ENCODE measurements at regions not wholly inside any gene's neighbourhood (a gene's known extent, or its start where the extent isn't known, plus 50 kb on each side); places are given as distances from the start of the nearest gene placed in this dataset.

DNA sequence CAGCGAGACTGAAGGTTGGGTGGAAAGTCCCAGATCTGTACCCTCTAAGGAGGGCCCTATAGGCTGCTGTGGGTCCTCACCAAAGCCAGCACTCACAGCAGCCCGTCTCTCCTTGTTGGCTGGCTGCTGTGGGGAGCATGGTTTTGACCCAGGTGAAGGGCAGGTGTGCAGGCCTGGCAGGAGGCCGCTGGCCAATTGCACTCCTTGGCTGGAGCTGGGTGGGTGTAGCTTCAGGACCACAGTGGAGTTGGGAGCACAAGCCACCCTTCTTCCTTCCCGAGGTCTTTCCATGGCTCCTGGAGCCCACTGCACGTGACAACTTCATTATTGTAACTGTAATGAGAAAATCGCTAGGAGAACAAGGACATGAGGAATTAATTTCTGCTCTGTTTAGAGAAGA lies 287.7 kb upstream of the FOXQ1 start:
- DNase-seq = no peak

DNA sequence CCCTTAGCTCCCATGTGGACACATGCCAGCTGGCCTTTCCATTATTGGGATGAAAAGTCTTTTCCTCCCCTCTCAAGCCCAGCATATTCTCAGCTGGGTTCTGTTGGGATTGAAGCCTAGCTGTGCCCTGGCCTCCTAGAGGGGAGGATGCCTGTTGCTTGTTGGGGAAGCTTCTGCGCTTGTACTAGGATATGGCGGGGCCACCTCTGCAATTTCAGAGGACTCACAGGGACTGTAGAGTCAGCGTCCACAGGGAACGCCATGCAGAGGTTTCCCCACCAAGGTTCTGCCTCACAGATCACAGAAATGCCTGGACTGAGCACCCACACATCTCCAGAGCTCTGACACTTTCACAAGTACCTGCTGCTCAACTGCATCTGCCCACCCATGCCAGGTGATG lies 288.7 kb upstream of the FOXQ1 start:
- DNase-seq = no peak

DNA sequence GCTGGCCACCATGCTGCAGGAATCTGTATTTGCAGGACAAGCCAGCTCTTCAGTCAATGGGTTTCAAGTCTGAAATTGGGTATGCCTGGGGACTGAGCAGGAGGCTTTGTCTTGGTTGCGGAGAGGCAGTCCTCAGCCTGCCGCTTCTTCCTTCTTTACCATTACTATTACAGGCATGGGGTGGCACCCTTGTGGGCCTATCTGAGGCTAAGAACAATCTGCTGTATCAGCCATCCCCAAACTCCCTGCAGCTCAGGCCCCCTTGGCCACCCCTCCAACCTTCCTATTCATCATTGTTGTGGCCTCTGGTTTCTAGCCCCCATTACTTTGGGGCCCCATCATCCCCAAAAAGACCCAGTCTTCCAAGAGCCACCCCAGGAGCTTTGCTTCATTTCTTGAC lies 289.2 kb upstream of the FOXQ1 start:
- no peak for DNase-seq

DNA sequence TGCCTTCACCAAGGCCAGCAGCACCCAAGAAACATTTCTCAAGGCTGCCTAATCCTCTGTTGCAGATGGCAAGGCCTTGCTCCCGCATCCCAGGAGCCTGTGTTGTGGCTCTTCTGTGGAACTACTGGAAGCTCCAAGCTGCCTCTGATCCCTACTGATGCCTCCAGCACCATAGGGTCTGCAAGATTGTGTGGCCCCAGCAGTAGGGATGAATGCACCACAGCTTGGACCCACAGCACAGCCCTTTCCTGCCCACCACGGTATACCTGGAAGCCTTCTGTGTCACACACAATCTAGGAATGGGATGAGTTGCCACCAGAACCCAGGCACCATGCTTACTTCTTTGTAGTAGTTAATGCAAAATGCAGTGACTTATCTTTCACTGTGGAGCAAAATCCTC lies 291.1 kb upstream of the FOXQ1 start:
- no peak for DNase-seq

DNA sequence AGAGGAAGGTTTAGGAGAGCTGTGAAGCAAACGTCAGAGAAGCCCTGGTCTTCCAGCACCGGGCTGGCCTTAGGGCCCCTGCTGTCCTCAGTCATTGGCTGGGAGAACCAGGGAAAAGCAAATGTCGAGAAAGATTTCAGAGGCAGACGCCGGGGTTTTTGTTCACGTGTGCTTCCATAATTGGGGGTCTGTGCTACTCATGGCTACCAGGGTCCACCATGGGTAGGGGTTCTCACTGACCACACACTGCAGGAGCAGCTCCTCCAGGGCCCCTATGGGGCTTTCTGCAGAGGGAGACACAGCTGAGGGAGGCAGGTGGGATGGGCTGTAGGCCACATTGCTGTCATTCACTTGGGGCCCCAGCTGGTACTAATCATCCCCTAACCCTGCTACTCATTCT lies 291.8 kb upstream of the FOXQ1 start:
- DNase-seq = no peak

DNA sequence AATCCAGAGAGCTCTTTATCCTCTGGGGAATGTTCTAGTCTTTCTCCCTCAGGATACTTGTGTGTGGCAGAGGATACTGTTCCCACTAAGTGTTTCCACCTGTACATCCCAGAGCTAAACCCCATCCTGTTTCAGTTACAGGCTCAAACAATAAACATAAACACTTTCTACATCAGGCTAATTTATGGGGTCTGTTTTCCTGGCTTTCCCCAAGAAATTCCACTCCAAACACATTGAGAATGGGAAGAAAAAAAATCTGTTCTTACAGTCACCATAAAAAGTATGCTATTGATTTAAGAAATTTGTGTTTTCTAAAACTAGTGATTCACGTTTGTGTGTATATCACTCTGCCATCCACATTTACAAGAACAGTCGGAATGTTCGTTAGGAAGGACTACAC lies 293.9 kb upstream of the FOXQ1 start:
- DNase-seq = no peak

DNA sequence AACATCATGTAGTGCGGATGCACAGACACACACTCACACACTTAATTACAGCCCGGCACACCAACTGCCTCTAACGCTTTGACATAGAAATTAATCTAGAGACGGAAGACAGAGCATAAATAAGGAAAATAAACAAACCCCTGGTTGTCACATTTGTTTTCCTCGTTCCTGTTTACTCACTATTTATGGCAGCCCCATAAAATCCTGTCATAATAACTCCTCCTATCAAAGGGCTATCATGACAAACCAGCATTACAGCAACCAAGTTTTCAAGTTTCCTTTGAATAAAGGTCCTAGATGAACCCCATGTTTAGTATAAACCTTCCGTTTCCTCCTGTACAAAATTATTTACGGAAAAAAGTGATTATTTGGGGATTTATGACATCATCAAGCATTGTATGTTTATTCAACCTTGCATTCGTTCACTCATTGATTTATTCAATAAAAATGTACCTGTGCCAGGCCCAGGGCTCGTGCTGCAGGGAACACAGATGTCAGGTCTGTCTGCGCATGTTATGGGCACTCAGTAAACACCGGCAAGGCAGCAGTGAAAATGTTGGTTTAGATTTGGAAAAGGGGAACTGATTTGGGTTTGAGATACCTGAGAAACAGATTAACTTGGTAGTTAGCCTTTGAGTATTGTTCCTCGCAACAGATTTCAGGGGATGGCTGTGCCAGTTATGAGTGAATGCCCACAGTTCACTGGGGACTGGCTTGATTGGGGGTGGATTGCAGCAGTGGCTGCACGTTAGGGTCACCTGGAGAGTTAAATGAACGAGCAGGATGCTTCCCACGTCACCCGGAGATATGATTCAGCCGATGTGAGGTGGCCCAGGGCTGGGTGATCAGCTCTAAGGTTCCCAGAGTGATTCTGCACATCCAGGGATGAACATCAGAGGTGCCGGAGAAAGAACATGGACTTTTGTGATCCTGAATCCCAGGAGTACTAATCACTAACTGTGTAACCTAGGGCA lies 295.3 kb upstream of the FOXQ1 start:
- no peak for DNase-seq

DNA sequence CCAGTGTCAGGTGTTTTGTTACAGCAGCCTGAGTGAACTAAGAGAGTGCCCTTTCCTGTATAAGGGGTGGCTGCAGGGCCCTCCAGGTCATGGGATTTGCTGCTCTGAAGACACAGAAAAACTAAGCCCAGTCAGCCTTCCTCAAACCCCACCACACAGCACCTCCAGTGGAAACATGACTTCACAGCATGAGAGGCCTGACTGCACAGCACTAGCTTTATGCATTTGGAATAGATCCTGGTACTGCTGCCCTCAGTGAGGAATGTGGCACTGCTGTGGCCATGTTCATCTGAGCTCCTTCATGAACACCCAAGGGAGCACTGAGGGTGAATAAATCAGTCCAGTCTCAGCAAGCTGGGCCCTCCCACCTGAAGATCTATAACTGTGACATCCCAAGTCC lies 296.1 kb upstream of the FOXQ1 start:
- DNase-seq = no peak

DNA sequence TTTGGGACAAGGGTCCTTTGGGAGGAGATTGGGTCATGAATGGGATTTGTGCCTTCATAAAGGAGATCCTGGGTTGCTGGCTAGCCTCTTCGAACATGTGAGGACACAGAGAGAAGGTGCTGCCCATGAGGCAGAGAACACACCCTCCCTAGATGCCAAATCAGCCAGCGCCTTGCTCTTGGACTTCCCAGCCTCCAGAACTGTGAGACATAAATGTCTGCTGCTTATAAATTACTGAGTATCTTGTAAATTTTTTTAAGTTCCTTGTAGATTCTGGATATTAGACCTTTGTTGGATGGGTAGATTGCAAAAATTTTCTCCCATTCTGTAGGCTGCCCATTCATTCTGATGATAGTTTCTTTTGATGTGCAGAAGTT lies 297.5 kb upstream of the FOXQ1 start:
- no peak for DNase-seq

DNA sequence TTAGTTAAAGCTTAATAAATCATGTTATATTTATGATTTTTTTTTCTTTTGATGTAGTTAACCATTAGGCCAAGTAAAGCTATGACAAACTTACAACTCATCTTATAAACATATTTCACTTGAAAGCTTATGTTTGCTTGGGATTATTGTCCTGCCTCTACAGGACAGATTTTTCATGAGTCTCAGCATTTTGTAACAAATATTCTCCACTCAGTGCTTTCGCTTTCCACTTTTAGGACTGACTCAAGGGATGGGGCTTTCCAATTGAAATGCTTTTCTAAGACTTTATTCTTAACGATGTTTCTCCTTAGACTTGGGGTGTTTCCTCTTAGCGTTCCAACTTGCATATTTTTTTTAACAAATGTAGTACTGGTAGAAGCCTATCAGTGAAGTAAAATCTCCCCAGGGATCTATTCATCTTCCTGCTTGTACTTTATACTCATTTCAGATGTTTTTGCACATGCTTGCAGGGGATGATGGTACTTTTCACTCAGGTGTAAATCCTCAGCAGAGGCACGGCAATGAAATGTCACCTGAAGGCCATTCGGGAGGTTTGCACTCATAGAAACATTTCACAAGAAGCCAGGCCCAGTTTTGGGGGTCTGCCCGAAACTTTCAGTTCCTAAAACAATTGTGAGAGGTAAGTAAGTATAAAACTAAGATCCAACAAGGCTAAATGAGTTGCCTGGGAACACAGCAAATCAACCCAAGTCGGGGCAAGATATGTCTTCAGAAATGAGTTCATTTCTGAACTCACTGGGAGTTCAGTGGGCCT lies 298.1 kb upstream of the FOXQ1 start:
- DNase-seq = no peak

DNA sequence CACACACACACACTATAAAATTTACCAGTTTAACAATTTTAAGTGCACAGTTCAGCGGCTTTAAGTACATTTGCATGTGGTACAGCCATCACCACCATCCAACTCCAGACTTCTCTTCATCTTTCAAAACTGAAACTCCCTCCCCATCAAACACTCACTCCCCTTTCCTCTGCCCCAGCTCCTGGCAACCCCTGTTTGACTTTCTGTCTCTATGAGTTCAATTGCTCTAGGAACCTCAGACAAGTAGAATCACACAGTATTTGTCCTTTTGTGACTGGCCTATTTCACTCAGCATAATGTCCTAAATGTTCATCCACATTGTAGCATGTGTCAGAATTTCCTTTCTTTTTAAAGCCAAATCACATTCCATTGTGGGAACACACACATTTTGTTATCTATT lies 302.8 kb upstream of the FOXQ1 start:
- DNase-seq = no peak

DNA sequence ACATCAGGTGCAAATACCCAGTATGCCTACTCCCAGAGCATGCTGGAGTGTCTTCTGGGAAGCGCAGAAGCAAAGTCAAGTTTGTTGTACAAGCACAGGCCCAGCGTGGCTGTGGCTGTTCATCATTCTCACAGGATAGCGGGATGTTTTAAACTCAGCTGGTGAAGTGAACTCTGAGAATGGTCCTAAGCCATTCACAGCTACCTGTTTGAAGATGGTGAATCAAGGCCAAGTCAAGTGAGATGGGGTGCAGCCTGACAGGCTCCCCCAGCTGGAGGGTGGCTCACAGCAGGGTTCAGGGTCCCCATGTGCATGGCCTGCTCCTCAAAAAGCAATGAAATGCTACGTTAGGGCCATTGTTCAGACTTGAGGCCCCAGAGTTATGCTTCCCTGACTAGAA lies 304.7 kb upstream of the FOXQ1 start:
- no peak for DNase-seq

DNA sequence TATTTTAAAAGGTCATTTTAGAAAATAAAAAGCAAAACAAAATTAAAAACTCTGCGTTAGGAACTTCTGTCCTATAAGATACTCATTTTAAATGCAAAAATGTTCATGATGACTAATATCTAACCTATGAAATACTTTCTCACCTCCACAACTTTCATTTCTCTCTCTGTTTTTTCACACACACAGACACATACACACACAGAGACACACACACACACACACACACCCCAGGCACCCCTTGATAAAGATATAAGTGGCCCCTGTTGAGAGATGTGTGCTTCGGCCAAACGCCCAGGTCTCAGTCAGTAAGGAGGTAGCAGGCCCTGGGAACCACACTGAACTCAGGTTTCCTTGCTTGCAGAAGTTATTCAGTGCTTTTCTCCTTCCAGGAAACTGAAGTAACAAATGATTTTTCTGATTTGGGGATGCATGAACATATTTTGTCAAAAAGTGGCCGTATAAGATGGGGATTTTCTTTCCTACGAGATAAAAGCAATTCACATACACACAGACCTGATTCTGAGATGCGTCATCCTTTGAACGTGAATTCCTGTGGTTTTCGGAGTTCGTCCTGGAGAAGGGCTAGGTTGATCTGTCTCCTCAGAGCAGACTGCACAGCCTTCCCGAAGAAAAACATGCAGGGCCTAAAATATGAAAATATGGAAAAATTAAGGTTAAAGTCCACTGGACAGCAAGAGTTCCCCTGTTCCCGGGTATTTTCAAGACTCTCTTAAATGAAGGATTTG lies 306.8 kb upstream of the FOXQ1 start:
- no peak for DNase-seq

DNA sequence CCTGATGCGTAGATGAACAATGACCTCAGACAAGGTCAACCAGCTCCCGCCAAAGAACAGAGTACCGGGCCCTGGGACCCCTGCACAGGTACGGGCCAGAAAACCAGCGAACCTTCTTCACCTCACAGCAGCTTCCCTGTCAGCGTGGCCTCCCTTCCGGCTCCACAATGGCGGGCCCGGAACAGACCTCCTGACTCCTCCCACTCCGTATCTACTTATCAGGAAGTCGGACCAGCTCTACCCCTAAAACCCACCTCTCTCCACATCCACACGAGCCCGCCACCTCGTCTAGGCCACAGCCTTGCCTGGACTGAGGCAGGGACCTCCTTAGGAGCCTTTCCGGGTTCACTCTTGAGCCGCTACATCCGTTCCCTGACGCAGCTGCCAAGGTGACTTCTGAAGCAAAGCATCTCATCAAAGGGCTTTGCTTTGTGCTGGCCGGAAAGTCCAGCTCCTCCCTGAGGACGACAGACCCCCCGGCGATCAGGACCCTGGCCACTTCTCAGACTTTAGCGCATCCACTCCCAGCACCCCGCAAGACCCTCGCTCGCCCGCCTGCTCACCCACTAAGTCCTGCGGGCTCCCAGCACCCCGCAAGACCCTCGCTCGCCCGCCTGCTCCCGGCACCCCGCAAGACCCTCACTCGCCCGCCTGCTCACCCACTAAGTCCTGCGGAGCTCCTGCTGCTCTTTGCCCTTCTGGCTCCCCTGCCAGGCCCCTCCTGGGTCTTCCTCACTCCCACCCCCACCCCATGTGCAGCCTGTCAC lies 308.3 kb upstream of the FOXQ1 start:
- DNase-seq = no peak

DNA sequence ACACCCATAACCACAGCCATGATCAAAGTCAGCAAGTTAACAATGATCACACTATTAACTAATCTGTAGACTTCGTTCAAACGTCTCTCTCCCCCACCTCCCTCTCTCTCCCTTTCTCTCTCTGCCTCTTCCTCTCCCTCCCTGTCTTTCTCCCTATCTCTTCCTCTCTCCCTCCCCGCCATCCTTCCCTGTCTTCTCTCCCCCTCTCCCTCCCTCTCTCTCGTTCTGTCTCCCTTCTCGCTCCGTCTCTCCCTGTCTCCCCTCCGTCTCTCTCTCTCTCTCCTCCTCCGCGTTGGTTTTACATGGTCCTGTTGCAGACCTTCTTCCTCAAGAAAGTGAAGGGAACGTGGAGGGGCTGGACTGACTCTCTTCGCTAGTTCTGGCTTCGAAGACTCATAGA lies 308.9 kb upstream of the FOXQ1 start:
- DNase-seq = no peak

DNA sequence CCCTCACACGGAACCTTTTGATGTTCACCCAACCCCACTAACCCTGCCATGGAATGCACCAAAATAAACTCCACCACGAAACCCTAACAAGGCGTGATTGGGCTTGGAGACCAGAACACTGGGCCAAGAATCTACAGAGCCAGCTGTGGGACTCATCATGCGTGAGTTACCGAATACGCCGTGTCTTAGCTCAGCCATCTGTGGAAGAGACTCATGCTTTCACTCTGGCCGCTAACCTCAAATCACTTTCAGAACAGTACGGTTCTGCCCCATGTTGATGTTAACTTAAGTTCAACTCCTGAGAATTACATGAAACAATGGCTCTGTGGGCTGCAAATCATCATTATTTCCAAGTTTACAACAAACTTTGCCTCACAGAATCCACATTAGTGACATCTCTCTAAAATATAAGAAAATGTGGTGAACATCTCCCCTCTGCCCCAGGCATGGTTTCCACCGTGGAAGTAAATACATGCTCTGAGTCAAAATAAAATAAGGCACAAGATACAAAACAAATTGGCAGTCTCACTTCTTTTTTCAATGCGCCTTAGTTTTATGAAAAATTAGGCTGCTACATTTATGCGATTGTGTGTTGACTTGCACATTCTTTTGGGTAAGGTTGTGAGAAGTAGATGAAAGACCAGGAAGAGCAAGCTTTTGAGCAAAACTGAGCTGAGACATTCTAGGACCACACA lies 308.9 kb upstream of the EXOC2 start:
- DNase-seq = no peak

DNA sequence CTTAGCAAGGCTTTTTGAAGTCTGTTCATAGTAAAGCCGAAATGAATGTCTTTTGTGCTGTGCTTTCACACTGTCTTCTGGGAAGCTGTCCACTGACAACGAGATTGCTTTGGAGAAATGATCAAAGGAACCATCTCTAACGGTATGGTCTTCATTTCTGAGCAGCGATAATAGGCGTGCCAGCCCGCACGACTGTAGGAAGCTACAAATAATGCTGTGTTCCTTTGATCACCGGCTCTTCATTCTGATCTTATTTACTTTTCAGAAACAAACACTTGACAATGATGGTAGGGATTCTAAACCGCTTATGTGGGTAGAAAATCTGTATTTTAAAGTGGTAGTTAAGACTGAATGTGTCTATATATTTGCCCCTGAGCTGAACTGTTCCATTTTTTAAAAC lies 306.6 kb upstream of the EXOC2 start:
- no peak for DNase-seq

DNA sequence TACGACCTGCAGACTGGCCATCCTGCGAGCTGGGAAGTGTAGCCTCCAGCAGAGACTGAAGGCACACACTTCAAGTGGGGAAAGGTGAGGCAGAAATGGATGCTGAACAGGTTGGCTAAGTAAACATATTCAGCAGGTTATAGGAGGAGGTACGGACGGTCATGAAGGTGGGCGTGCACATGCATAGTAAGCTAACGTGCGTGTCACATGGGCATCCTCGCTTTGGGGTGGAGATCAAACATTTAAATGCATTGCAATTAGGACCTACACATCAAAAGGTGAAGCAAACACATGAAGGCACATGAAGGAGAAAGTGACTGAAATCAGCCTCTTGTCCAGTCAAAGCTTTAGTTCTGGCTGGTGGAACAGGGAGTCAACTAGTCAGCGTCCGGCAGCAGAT lies 305.6 kb upstream of the EXOC2 start:
- no peak for DNase-seq

DNA sequence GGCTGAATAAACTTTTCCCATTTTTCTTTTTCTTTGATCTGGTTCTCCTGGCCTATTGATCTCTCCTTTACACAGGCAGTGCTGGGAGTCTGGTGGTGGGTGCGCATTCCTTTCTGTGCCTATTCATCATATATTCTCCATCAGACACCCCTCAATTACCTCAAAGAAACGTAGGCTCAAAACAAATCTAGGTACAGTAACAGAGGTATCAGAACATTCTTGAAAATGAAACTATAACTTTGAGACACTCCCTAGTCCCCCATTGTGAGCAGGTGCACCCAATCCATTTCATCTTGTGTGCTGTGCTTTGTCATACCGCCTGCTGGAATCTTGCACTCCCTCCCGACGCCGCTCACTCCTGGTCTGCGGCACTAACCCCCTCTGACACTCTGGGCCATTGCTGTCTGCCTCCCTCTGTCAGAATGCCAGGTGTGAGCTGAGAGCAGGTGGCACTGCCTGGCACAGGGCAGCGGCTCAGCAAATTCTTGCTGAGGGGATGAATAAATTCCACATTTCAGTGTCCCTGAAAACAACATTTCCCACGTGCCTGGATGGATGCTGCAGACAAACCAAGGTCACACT lies 303.4 kb upstream of the EXOC2 start:
- DNase-seq = no peak

DNA sequence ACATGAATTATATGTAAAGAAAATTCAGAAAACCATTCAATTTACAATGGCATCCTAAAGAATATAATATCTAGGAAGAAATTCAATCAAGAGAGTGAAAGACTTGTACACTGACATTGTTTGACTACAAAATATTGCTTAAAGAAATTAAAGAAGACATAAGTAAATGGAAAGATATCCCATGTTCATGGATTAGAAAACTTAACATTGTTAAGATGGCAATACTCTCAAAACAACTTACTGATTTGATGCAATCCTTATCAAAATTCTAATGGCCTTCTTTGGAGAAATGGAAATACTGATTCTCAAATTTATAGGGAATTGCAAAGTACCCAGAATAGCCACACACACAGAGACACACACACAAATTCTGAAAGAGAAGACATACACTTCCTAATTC lies 298.3 kb upstream of the EXOC2 start:
- no peak for DNase-seq

DNA sequence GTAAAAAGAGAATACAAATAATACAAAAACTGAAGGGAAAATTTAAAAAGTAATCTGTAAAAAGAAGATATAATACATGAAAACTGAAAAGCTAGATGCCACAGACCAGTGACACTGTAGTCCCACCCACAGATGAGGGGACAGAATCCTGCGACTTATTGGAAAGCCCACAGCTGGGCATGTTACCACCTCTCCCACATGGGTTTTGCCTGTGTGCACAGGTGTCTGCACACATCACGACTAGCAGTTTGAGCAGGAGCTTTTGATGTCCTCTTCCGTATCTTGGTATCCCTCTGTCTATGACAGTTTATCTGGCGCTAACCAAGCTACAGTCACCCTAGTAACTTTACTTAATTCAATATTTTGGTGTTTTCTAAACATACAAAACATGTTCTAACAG lies 291.1 kb upstream of the EXOC2 start:
- DNase-seq = no peak

Measured in SHP77 treated with DMSO at 0.1 percent for 48 hours (cell line).